HFFc6 (cell line): ENCODE measurements at regions not wholly inside any gene's neighbourhood (a gene's known extent, or its start where the extent isn't known, plus 50 kb on each side); places are given as distances from the start of the nearest gene placed in this dataset.

Experiments used
- DNase-seq: peaks from one replicate; pipeline ENCODE4 v3.0.0-alpha.2; 2018
- H3K27ac Mint-ChIP-seq: 2 replicates; pipeline ENCODE4 v1.8.0; 2020; ENCODE audit warnings: mild to moderate bottlenecking, mixed read lengths
- H3K27me3 Mint-ChIP-seq: 2 replicates; pipeline ENCODE4 v1.8.0; 2021; ENCODE audit warnings: mild to moderate bottlenecking, moderate library complexity, mixed read lengths; ENCODE audit not compliant: insufficient read depth
- H3K36me3 Mint-ChIP-seq: 2 replicates; pipeline ENCODE4 v1.8.0; 2021; ENCODE audit warnings: low read depth, mixed read lengths
- H3K4me1 Mint-ChIP-seq: 2 replicates; pipeline ENCODE4 v1.8.0; 2020; ENCODE audit warnings: low read depth, mixed read lengths
- H3K4me3 Mint-ChIP-seq: 2 replicates; pipeline ENCODE4 v1.8.0; 2020; ENCODE audit warnings: mild to moderate bottlenecking, moderate library complexity, mixed read lengths
- H3K9me3 Mint-ChIP-seq: 2 replicates; pipeline ENCODE4 v1.8.0; 2020; ENCODE audit warnings: mild to moderate bottlenecking, mixed read lengths
- CTCF ChIP-seq: fragments of 200-600 bp; sonication (generic); IDR thresholded peaks from 2 replicates; pipeline ENCODE4 v1.5.0; 2021; ENCODE audit warnings: antibody characterized with exemption, mild to moderate bottlenecking

GRCh38 chrX:128781506-128781905 is 729.3 kb upstream of the ACTRT1 start:
- Mint-ChIP-seq H3K27ac (no peak overlapping the region), H3K36me3 (no peaks in the 10 kb centered on the region), H3K4me3 (no peak overlapping the region), H3K9me3 (peaks cover 28% of the 10 kb centered on the region), H3K27me3 (no peaks in the 10 kb centered on the region), H3K4me1 (no peaks in the 10 kb centered on the region)
- TF ChIP-seq CTCF = no peak; the same call in 1 of the 2 replicates
- DNase-seq = no peak

DNA sequence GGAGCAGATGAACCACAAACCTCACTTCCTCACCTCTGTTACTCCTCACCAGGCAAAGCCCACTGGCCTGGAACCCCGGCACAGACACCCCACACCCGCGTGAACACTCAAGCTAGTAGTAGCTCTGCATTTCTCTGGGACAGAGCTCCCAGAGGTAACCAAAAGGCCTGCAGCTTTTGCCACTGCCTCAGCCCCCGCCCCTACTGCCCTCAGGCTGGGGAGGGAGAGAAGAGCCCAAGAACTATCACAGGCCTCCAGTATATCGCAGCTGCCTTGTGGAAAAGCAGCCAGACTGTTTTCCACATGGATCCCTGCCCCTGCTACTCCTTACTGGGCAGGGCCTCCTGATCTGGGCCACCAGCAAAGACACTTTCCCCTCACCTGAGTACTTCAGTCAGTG is 728.7 kb upstream of the ACTRT1 start:
- Mint-ChIP-seq H3K4me3 (no peak overlapping the region), H3K27me3 (no peaks in the 10 kb centered on the region)

GRCh38 chrX:128769495-128769894 is 717.3 kb upstream of the ACTRT1 start:
- Mint-ChIP-seq H3K4me1 (no peaks in the 10 kb centered on the region), H3K9me3 (peaks cover 12% of the 10 kb centered on the region), H3K36me3 (no peaks in the 10 kb centered on the region), H3K27me3 (no peaks in the 10 kb centered on the region), H3K4me3 (no peak overlapping the region), H3K27ac (no peak overlapping the region)
- DNase-seq = no peak
- no peak for TF ChIP-seq CTCF

More for the DNA sequence above, 728.7 kb upstream of the ACTRT1 start:
- TF ChIP-seq CTCF = no peak
- Mint-ChIP-seq H3K36me3 (no peaks in the 10 kb centered on the region), H3K4me1 (no peaks in the 10 kb centered on the region), H3K27ac (no peak overlapping the region), H3K9me3 (peaks cover 29% of the 10 kb centered on the region)
- no peak for DNase-seq

DNA sequence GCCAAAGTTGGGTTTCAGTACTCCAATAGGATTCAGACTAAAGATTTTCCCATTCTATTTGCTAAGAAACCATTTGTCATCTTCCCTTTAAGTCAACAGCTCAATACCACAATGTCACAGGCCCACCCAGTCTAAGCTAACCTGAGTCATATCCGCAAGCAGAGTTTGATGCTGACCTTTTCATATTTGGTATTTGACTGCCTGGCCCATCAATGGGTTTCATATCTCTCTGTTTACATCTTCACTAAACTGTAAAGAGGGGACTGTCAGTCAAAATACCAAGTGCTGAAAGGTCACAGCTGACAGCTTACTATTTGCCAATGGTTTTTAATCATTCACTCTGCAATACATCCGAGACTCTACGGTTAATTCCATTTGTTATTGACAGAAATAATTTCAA is 707.5 kb upstream of the ACTRT1 start:
- no peaks in the 10 kb centered on the region for H3K27me3 Mint-ChIP-seq
- no peaks in the 10 kb centered on the region for H3K36me3 Mint-ChIP-seq
- peaks cover 6% of the 10 kb centered on the region for H3K9me3 Mint-ChIP-seq
- no peak overlapping the region for H3K4me3 Mint-ChIP-seq
- DNase-seq = no peak
- H3K4me1 Mint-ChIP-seq = no peaks in the 10 kb centered on the region
- TF ChIP-seq CTCF = no peak
- H3K27ac Mint-ChIP-seq = no peak overlapping the region

GRCh38 chrX:128759177-128759576 is 707.0 kb upstream of the ACTRT1 start:
- TF ChIP-seq CTCF = no peak
- no peak for DNase-seq
- Mint-ChIP-seq H3K9me3 (peaks cover under 1% of the 10 kb centered on the region), H3K27me3 (no peaks in the 10 kb centered on the region), H3K4me1 (no peaks in the 10 kb centered on the region), H3K4me3 (no peak overlapping the region), H3K36me3 (no peaks in the 10 kb centered on the region), H3K27ac (no peak overlapping the region)

DNA sequence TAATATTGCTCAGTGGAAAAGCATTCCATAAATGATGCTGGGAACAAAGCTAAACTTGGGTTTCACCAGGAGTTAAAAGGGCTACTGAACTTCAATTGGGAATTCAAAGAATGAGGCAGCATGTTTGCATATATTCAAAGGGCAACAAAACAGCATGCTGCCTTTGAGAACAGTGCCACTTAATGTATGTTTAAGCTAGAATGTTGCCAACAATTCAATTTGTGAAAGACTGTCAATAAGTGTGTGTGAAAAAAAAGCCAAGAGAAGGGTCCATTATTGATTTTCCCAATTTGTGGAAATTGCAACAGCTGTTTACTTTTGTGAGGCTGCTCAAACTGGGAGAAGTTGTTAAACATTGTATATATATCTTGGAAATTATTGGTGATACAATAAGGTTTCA is 701.9 kb upstream of the ACTRT1 start:
- no peaks in the 10 kb centered on the region for H3K36me3 Mint-ChIP-seq
- no peak for DNase-seq
- no peak for TF ChIP-seq CTCF
- H3K4me1 Mint-ChIP-seq = no peaks in the 10 kb centered on the region
- H3K27me3 Mint-ChIP-seq = no peaks in the 10 kb centered on the region
- H3K4me3 Mint-ChIP-seq = no peak overlapping the region
- H3K27ac Mint-ChIP-seq = no peak overlapping the region
- H3K9me3 Mint-ChIP-seq = no peaks in the 10 kb centered on the region
